H1 (cell line): ENCODE measurements at regions not wholly inside any gene's neighbourhood (a gene's known extent, or its start where the extent isn't known, plus 50 kb on each side); places are given as distances from the start of the nearest gene placed in this dataset.

ENCODE experiments used
- CTCF ChIA-PET: fragments of 300-600 bp; sonication (Branson Sonifier 250); formaldehyde crosslinking; loops from one replicate; lab custom pipeline; 2021; ENCODE audit not compliant: partially characterized antibody; lab: Charles Lee
- POLR2A ChIA-PET: fragments of 300-600 bp; sonication (Branson Sonifier 250); formaldehyde crosslinking; loops from one replicate; lab custom pipeline; 2021; ENCODE audit warnings: inconsistent platforms; ENCODE audit not compliant: partially characterized antibody; lab: Charles Lee
- DNase-seq, 2 experiments: peaks; one replicate each; pipeline versions ENCODE4 v3.0.0 to v3.0.0-alpha.2; 2010 to 2022; ENCODE audit warnings: low spot score in 2 of 2, low read depth in 1 of 2, mixed read lengths in 1 of 2
- FAIRE-seq: peaks from 2 replicates; lab custom pipeline; 2011; peaks lifted over from hg19 to GRCh38; lab: Jason Lieb, UNC
- H2AFZ ChIP-seq: 2 replicates; pipeline ENCODE4 v1.8.1; 2012; ENCODE audit warnings: low read length, inconsistent platforms
- H2AK5ac ChIP-seq: 2 replicates; pipeline ENCODE4 v1.6.1; 2013; ENCODE audit warnings: low read depth, low read length
- H2BK120ac ChIP-seq: replicated peaks from 2 replicates; pipeline ENCODE3; 2013; ENCODE audit warnings: low read depth, low read length, inconsistent platforms
- H2BK12ac ChIP-seq: 2 replicates; pipeline ENCODE4 v1.6.1; 2013; ENCODE audit warnings: low read depth, low read length
- H2BK15ac ChIP-seq: 2 replicates; pipeline ENCODE4 v1.6.1; 2013; ENCODE audit warnings: low read length
- H2BK20ac ChIP-seq: 2 replicates; pipeline ENCODE4 v1.6.1; 2013; ENCODE audit warnings: low read length
- H2BK5ac ChIP-seq: 2 replicates; pipeline ENCODE4 v1.6.1; 2013; ENCODE audit warnings: low read depth, low read length
- H3K14ac ChIP-seq: 2 replicates; pipeline ENCODE4 v1.6.1; 2013; ENCODE audit warnings: inconsistent platforms; ENCODE audit not compliant: insufficient read length
- H3K18ac ChIP-seq: 2 replicates; pipeline ENCODE4 v1.6.1; 2013; ENCODE audit warnings: low read length; ENCODE audit errors: extremely low read depth
- H3K23ac ChIP-seq: 2 replicates; pipeline ENCODE4 v1.6.1; 2013; ENCODE audit warnings: inconsistent platforms; ENCODE audit not compliant: insufficient read length
- H3K23me2 ChIP-seq: 2 replicates; pipeline ENCODE4 v1.6.1; 2013; ENCODE audit warnings: low read depth, low read length
- H3K27ac ChIP-seq: 2 replicates; pipeline ENCODE4 v1.6.1; 2011; ENCODE audit warnings: low read depth, low read length, inconsistent platforms
- H3K27me3 ChIP-seq, 4 experiments: replicated peaks in 1 of 4; 1 replicate in 1 of 4; 2 replicates in 3 of 4; pipeline versions ENCODE4 v1.6.1 to v1.8.1; 2011 to 2013; ENCODE audit warnings: low read length in 3 of 4, mild to moderate bottlenecking in 3 of 4, inconsistent platforms in 2 of 4, mixed read lengths in 2 of 4, moderate library complexity in 1 of 4; ENCODE audit not compliant: control insufficient read depth in 3 of 4, insufficient read depth in 3 of 4; ENCODE audit errors: extremely low read depth in 1 of 4
- H3K36me3 ChIP-seq, 4 experiments: 2 replicates each; pipeline versions ENCODE4 v1.6.1 to v1.8.1; 2011 to 2013; ENCODE audit warnings: mild to moderate bottlenecking in 4 of 4, low read length in 3 of 4, moderate library complexity in 2 of 4, control low read depth in 1 of 4, inconsistent platforms in 1 of 4; ENCODE audit not compliant: insufficient read depth in 4 of 4, control insufficient read depth in 2 of 4
- H3K4ac ChIP-seq: replicated peaks from 2 replicates; pipeline ENCODE3; 2013; ENCODE audit warnings: low read length, low read depth, mixed read lengths, inconsistent platforms; ENCODE audit not compliant: insufficient read length
- H3K4me1 ChIP-seq, 4 experiments: replicated peaks in 1 of 4; 1 replicate in 1 of 4; 2 replicates in 3 of 4; pipeline versions ENCODE4 v1.6.1 to v1.8.1; 2011 to 2013; ENCODE audit warnings: low read length in 3 of 4, inconsistent platforms in 2 of 4, mixed read lengths in 1 of 4; ENCODE audit not compliant: insufficient read depth in 4 of 4, control insufficient read depth in 3 of 4
- H3K4me2 ChIP-seq, 2 experiments: 2 replicates each; pipeline versions ENCODE4 v1.6.1 to v1.8.1; 2011 to 2013; ENCODE audit warnings: low read depth in 2 of 2, low read length in 2 of 2, control low read depth in 1 of 2, inconsistent platforms in 1 of 2, mild to moderate bottlenecking in 1 of 2; ENCODE audit not compliant: insufficient read depth in 1 of 2
- H3K4me3 ChIP-seq, 4 experiments: fragments of 200-600, 300-600 bp in 1 of 4; sonication (generic), shearing (Covaris generic), sonication (Bioruptor Twin) in 1 of 4; 2 replicates each; pipeline versions ENCODE4 v1.5.1 to v1.8.1; 2011 to 2016; ENCODE audit warnings: low read length in 4 of 4, low read depth in 3 of 4, control low read depth in 2 of 4, inconsistent platforms in 2 of 4, mild to moderate bottlenecking in 2 of 4, mixed read lengths in 1 of 4, moderate library complexity in 1 of 4; ENCODE audit not compliant: insufficient read depth in 2 of 4; ENCODE audit errors: extremely low read depth in 1 of 4
- H3K56ac ChIP-seq: replicated peaks from 2 replicates; pipeline ENCODE3; 2013; ENCODE audit warnings: low read depth, mild to moderate bottlenecking, mixed read lengths, low read length, inconsistent platforms; ENCODE audit not compliant: insufficient read length
- H3K79me1 ChIP-seq: 2 replicates; pipeline ENCODE4 v1.6.1; 2013; ENCODE audit warnings: low read depth, low read length, control low read depth
- H3K79me2 ChIP-seq, 2 experiments: 2 replicates each; pipeline versions ENCODE4 v1.6.1 to v1.8.1; 2012 to 2013; ENCODE audit warnings: low read length in 2 of 2, mild to moderate bottlenecking in 2 of 2, inconsistent platforms in 1 of 2; ENCODE audit not compliant: insufficient read depth in 2 of 2, control insufficient read depth in 1 of 2
- H3K9ac ChIP-seq, 4 experiments: replicated peaks in 1 of 4; 1 replicate in 1 of 4; 2 replicates in 3 of 4; pipeline versions ENCODE4 v1.6.1 to v1.8.1; 2011 to 2013; ENCODE audit warnings: low read depth in 3 of 4, low read length in 3 of 4, control low read depth in 2 of 4, mild to moderate bottlenecking in 2 of 4, moderate library complexity in 2 of 4, inconsistent platforms in 1 of 4; ENCODE audit errors: extremely low read depth in 1 of 4
- H3K9me3 ChIP-seq, 2 experiments: 2 replicates each; pipeline versions ENCODE4 v1.6.1 to v1.8.1; 2012 to 2013; ENCODE audit warnings: mild to moderate bottlenecking in 2 of 2, moderate library complexity in 2 of 2, control low read depth in 1 of 2, inconsistent platforms in 1 of 2, low read depth in 1 of 2, low read length in 1 of 2, mixed read lengths in 1 of 2; ENCODE audit not compliant: insufficient read depth in 2 of 2
- H4K20me1 ChIP-seq, 2 experiments: replicated peaks in 1 of 2; 2 replicates each; pipeline versions ENCODE3 to v1.8.1; 2011 to 2013; ENCODE audit warnings: inconsistent platforms in 2 of 2, low read length in 2 of 2, mild to moderate bottlenecking in 1 of 2; ENCODE audit not compliant: insufficient read depth in 2 of 2, control insufficient read depth in 1 of 2
- H4K5ac ChIP-seq: 2 replicates; pipeline ENCODE4 v1.6.1; 2013; ENCODE audit warnings: low read length, low read depth, mixed read lengths, inconsistent platforms; ENCODE audit not compliant: insufficient read length
- H4K8ac ChIP-seq: 2 replicates; pipeline ENCODE4 v1.8.0; 2013; ENCODE audit warnings: mild to moderate bottlenecking, moderate library complexity, low read length, inconsistent platforms; ENCODE audit not compliant: insufficient read depth; ENCODE audit errors: extremely low read depth
- H4K91ac ChIP-seq: replicated peaks from 2 replicates; pipeline ENCODE3; 2013; ENCODE audit warnings: low read length, mixed read lengths, inconsistent platforms; ENCODE audit not compliant: insufficient read length
- CEBPB ChIP-seq: IDR thresholded peaks from 2 replicates; pipeline ENCODE4 v1.6.1; 2012; ENCODE audit warnings: low read depth, low read length
- EZH2 ChIP-seq: fragments of 200-600 bp; sonication (generic); IDR thresholded peaks from 2 replicates; pipeline ENCODE4 v1.7.1; 2012; ENCODE audit warnings: low read depth, mild to moderate bottlenecking, moderate library complexity, low read length, inconsistent platforms; ENCODE audit not compliant: severe bottlenecking
- POLR2A ChIP-seq, 2 experiments: IDR thresholded peaks; 1 replicate in 1 of 2; 2 replicates in 1 of 2; pipeline ENCODE4 v1.6.1; 2011; ENCODE audit warnings: low read depth in 2 of 2, low read length in 2 of 2, mild to moderate bottlenecking in 2 of 2; ENCODE audit errors: control extremely low read depth in 1 of 2
- SAP30 ChIP-seq: fragments of 300-600 bp; sonication (generic); IDR thresholded peaks from 2 replicates; pipeline ENCODE4 v1.7.1; 2012; ENCODE audit warnings: low read length, moderate library complexity, mild to moderate bottlenecking, inconsistent platforms; ENCODE audit not compliant: insufficient read depth, insufficient replicate concordance
- SP1 ChIP-seq: IDR thresholded peaks from 2 replicates; pipeline ENCODE4 v1.6.1; 2011; ENCODE audit warnings: low read depth, low read length
- ZNF274 ChIP-seq: IDR thresholded peaks from 2 replicates; pipeline ENCODE4 v1.7.0; 2012; ENCODE audit warnings: low read length, borderline replicate concordance; ENCODE audit errors: extremely low read depth
- WGBS, 2 experiments: shearing (Covaris generic) in 1 of 2; methylation state at CpG; one replicate each; pipeline versions ENCODE4 v1.1.6 to v1.1.7; 2013 to 2015; ENCODE audit warnings: low lambda C conversion rate in 2 of 2, mixed read lengths in 2 of 2, inconsistent platforms in 1 of 2, low coverage in 1 of 2, missing lambda C conversion rate in 1 of 2; ENCODE audit not compliant: insufficient replicate concordance in 2 of 2, insufficient coverage in 1 of 2, insufficient read length in 1 of 2; ENCODE audit errors: extremely low coverage in 1 of 2, missing lambda C conversion rate in 1 of 2; 5-methylcytosine and 5-hydroxymethylcytosine counted together

DNA sequence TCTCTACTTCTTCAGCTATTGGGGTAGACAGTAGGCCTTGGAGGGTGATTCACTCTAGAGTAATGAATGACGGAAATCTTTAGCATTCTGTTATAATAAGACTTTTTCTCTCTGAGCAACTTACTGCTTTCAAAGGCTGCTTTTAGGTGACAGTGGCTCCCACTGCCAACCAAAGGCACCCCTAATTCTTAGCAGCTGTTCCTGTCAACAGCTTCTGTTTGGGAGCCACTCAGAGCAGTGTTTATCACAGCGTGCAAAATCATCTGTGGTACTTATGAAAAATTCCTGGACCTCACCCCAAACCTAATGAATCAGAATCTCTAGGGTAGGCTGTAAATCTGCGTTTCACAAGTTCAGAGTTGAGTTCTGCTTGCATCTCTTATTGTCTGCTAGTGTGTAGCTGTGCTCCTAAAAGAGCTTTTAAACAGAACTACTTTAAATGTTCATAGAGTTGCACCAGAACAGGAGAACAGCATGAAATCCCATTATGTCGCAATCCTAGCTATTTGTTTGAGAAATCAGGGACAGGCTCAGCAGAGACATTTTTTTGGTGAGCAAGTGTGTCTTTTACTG, 52.8 kb upstream of the POU4F2 start:
- Histone ChIP-seq H4K91ac (no peak overlapping the region), H2BK15ac (no peak overlapping the region), H2BK20ac (no peak overlapping the region), H3K27me3 (no peaks in the 10 kb centered on the region), H3K14ac (no peak overlapping the region), H2BK12ac (no peak overlapping the region), H3K56ac (no peak overlapping the region), H3K79me1 (no peaks in the 10 kb centered on the region), H3K4me1 (no peaks in the 10 kb centered on the region), H3K4ac (no peak overlapping the region), H3K23me2 (no peaks in the 10 kb centered on the region; the same call in 1 of the 2 replicates), H4K20me1 (no peaks in the 10 kb centered on the region), H3K27ac (no peak overlapping the region), H2AFZ (no peak overlapping the region), H2BK5ac (no peak overlapping the region), H3K4me2 (no peak overlapping the region), H2BK120ac (no peak overlapping the region), H3K9me3 (no peaks in the 10 kb centered on the region), H4K8ac (no peak overlapping the region), H3K36me3 (no peaks in the 10 kb centered on the region), H3K79me2 (no peaks in the 10 kb centered on the region), H2AK5ac (no peak overlapping the region), H3K18ac (no peak overlapping the region), H3K23ac (no peak overlapping the region), H3K9ac (no peak overlapping the region), H4K5ac (no peak overlapping the region), H3K4me3 (no peak overlapping the region)
- no peak for DNase-seq
- ChIA-PET CTCF (interaction anchor here (1.3 to 2.6 kb wide), 3 partner anchors 30 to 511 kb away, joined by 3 to 15 read pairs (median 3); no protein-coding TSS in a partner anchor), POLR2A (no interaction called here)
- TF ChIP-seq SAP30, result no peak
- TF ChIP-seq SP1, result no peak
- TF ChIP-seq CEBPB, result peak; percentile 95
- TF ChIP-seq POLR2A (IDR thresholded peaks at IDR 0.05; ENCODE audit: control extremely low read depth in 1 of 2, low read depth in 2 of 2, low read length in 2 of 2), result no peak
- no peak for TF ChIP-seq EZH2
- TF ChIP-seq ZNF274, result no peak
- no peak for FAIRE-seq
- 89% methylated on average over 4 of the region's 4 CpGs; no CpG with 5 or more reads in 1 of the 2 experiments for WGBS, 2 experiments
